Motor neuron (in vitro differentiated cells): ENCODE measurements at regions not wholly inside any gene's neighbourhood (a gene's known extent, or its start where the extent isn't known, plus 50 kb on each side); places are given as distances from the start of the nearest gene placed in this dataset.
"Not testable (repeated sequence)": the region's sequence is repeated elsewhere in the genome, so short reads cannot be mapped to it uniquely, and the experiment has no call there.

ENCODE experiments used
- ATAC-seq, 8 experiments: fragments of 200-7000 bp; cut with Tn5 transposase; replicated peaks in 6 of 8; 2 replicates each; pipeline ENCODE4 v1.8.0; 2021; ENCODE audit warnings: mild to moderate bottlenecking in 8 of 8, moderate library complexity in 8 of 8
- H3K27ac ChIP-seq, 2 donors: fragments of 250-450 bp; sonication (Bioruptor Pico); 2 replicates each; pipeline ENCODE4 v1.9.0; 2021; ENCODE audit warnings: antibody characterized with exemption in 2 of 2, mild to moderate bottlenecking in 2 of 2, moderate library complexity in 1 of 2
- H3K4me1 ChIP-seq, 2 donors: fragments of 250-450 bp; sonication (Bioruptor Pico); replicated peaks in 1 of 2; 2 replicates each; pipeline ENCODE4 v1.6.1; 2021; ENCODE audit warnings: antibody characterized with exemption in 2 of 2, mild to moderate bottlenecking in 2 of 2, moderate library complexity in 1 of 2
- H3K4me3 ChIP-seq, 5 donors: fragments of 250-450 bp; sonication (Bioruptor Pico); 2 replicates each; pipeline ENCODE4 v1.9.0; 2021; ENCODE audit warnings: antibody characterized with exemption in 5 of 5, mild to moderate bottlenecking in 5 of 5, moderate library complexity in 4 of 5
- WGBS, 10 experiments: fragments of 450-650 bp; shearing (Covaris generic); methylation state at CpG; one replicate each; pipeline ENCODE4 v1.0.0; 2022; 5-methylcytosine and 5-hydroxymethylcytosine counted together
- in situ Hi-C, 9 experiments: fragments of 400-800 bp; cut with MboI; loops; one replicate each; pipeline ENCODE4 v1.15.0; 2021; ENCODE audit warnings: low sequenced_read_pairs in 9 of 9, low pct_unique_long_range_greater_than_20kb in 2 of 9; ENCODE audit not compliant: unreplicated experiment in 9 of 9

DNA sequence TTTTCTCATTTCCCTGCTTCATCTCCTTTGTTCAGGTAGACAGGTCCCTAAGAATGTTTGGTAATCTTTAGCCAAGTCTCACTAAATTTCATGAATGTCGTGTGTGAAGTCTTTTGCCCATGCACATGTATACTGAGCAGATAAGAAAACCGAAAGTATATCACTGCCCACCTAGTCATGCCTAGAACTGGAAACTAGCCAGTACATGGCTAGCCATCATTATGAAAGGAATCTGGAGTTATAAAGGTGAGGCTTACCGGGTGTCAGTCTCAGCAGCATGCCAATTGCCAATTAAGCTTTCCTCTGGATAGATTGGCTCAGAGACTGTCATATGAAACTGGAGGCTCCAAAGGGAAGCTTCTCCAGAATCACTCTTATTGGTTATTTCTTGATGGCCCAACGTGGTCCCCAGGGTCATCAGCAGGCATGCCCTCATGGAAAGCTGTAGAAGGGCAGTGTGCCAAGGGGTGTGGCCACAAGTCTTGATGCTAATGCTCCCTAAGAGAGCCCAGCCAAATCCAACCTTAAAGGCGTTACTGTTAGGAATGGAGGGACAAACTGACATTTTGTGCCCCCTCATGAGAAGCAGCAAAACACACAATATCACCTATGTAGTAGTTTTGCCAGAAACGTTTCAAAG lies 307.3 kb upstream of the PIK3R1 start:
- Histone ChIP-seq H3K4me1 (no peaks in the 10 kb centered on the region), H3K27ac (no peak overlapping the region), H3K4me3 (no peak overlapping the region)
- no peak for ATAC-seq
- in situ Hi-C loops = no loop called here
- 0 to 100% (median 84%) methylated on average over 1 to 5 of the region's 6 CpGs for WGBS, 10 experiments

DNA sequence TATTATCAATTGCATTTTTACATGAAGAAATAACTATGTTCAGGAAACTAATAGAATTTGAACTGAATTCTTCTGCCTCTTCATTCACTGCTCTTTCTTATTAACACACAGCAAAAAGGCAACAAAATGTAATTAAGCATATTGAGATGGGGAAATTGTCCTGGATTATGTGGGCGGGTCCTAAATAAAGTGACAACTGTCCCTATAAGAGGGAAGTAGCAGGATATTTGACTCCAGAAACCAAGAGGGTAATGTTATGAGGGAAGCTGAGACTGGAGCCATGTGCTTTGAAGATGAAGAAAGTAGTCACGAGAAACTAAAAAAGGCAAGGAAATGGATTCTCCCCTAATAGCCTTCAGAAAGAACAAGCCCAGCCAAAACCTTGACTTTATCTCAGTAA lies 311.2 kb upstream of the PIK3R1 start:
- no peak for ATAC-seq
- no peaks in the 10 kb centered on the region for H3K4me1 ChIP-seq
- H3K27ac ChIP-seq = no peak overlapping the region
- WGBS, 10 experiments = 60 to 100% (median 90%) methylated on average over 1 to 2 of the region's 2 CpGs; no CpG with 5 or more reads in 2 of the 10 experiments
- in situ Hi-C loops = no loop called here
- no peak overlapping the region for H3K4me3 ChIP-seq

DNA sequence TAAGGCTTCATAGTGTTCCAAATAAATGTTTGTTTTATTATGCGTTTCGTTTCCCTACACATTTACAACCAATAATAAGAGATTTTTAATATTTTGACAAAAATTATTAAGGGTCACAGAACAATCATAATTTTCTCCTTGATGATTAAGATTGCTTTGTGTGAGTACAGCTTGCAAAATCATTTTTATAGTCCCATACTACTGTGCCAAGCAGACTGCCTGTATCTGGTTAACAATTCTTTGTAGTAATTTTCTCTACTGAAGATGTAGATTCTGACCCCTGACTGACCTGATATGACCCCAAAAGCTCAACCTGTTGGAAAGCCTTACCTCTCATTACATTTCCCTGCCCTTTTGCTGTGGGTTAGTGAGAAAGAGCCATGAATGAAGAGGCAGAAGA lies 311.9 kb upstream of the PIK3R1 start:
- H3K4me3 ChIP-seq = no peak overlapping the region
- in situ Hi-C loops = no loop called here
- H3K4me1 ChIP-seq = no peaks in the 10 kb centered on the region
- WGBS, 10 experiments = 42 to 100% (median 85%) methylated on average over 1 to 2 of the region's 2 CpGs; no CpG with 5 or more reads in 1 of the 10 experiments
- ATAC-seq = no peak
- H3K27ac ChIP-seq = no peak overlapping the region

DNA sequence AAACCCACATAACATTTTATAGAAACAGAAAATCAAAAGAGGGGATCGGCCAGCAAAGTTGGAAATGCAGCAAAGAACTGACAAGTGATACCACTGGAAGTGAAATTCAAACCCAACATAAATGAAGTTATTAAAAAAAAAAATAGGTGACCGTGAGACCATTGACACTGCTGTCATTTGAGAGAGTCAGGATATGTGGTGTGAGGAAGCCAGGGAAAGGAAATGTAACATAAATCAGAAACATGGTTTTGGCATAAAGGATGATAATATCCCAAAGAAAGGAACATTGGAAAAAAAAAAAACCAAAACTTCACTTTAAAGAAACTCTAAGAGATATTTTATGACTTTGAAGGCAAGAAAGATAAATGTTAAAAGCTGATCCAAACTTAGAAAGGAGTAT lies 312.4 kb upstream of the PIK3R1 start:
- WGBS, 10 experiments = 46 to 100% (median 89%) methylated on average over 1 to 2 of the region's 2 CpGs; no CpG with 5 or more reads in 1 of the 10 experiments
- H3K4me1 ChIP-seq = no peaks in the 10 kb centered on the region
- in situ Hi-C loops = no loop called here
- ATAC-seq = no peak
- H3K4me3 ChIP-seq = no peak overlapping the region
- H3K27ac ChIP-seq = no peak overlapping the region

DNA sequence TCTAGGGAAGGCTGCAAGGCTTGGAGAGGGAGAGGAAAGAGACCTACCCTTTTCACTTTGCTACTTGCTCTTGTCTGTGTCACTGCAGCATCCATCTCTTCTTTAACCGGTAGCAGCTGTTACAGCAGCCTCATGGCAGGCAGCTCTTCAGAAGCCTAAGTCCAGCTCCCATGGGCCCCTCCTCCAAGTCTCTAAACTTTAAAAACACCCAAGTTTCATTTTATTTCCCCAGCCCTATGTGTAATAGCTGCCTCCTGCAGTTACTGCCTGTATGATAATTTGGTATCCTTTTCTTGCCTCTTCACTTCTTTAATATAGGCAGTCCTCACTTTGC lies 313.1 kb upstream of the PIK3R1 start:
- in situ Hi-C loops = no loop called here
- H3K4me1 ChIP-seq = no peaks in the 10 kb centered on the region
- no peak overlapping the region for H3K27ac ChIP-seq
- ATAC-seq = no peak
- H3K4me3 ChIP-seq = no peak overlapping the region
- 0 to 100% (median 86%) methylated on average over 1 of the region's 1 CpG; no CpG with 5 or more reads in 5 of the 10 experiments for WGBS, 10 experiments

DNA sequence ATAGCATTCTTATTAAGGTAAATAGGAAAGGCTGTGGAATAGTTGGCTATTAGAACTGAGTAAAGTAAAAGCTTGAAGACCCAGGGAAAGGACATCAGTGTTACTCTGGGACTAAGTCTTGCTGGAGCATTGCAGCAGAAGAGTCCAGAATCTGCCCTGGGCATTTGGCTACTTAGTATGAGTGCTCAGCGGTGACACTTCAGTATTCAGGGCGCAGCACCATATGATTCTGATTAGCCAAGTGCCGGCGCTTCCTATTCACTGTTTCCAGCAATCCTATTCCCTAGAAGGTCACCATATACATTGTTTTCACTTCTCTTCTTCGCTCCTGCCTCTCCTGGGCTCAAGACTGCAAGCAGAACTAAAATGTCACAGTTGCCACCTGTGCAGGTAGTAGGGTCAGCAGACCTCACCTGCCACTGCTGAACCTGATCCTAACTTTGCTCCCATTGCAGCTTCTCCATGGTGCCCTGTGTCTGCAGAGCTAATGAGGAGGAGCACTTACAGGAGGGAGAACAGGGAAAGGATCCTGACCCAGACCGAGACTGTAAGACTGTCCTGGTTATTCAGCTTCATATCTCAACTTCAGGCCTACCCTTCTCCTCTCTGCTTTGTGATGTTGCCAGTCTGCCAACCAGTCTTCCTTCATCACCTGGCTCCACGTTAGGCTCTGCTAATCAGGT lies 313.6 kb upstream of the PIK3R1 start:
- in situ Hi-C loops = no loop called here
- H3K4me3 ChIP-seq = no peak overlapping the region
- WGBS, 10 experiments = 17 to 100% (median 85%) methylated on average over 1 to 6 of the region's 7 CpGs; no CpG with 5 or more reads in 1 of the 10 experiments
- no peaks in the 10 kb centered on the region for H3K4me1 ChIP-seq
- H3K27ac ChIP-seq = no peak overlapping the region
- peak in 1 of 8 experiments; percentile 82 for ATAC-seq

DNA sequence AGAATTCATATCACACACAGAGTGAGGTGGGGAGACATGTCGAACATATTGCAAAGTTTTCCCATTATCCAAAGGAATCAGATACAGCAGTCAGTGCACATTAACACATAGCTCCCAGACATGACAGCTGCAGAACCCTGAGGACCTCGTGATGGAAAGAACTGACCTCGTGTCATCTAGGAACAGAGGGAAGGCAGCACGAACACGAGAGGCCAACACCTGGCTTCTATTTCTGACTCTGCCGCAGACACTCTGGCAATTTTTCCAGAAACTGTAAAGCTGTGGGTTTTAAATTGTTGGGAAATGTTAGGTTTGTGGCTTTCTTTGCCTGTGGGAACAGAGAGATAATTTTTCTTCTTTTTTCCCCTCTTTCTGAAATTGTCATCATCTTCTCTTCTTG lies 315.0 kb upstream of the PIK3R1 start:
- no peak overlapping the region for H3K4me3 ChIP-seq
- H3K4me1 ChIP-seq = no peaks in the 10 kb centered on the region
- in situ Hi-C loops = no loop called here
- 83 to 100% (median 91%) methylated on average over 2 to 5 of the region's 6 CpGs; no CpG with 5 or more reads in 3 of the 10 experiments for WGBS, 10 experiments
- ATAC-seq = no peak
- no peak overlapping the region for H3K27ac ChIP-seq

DNA sequence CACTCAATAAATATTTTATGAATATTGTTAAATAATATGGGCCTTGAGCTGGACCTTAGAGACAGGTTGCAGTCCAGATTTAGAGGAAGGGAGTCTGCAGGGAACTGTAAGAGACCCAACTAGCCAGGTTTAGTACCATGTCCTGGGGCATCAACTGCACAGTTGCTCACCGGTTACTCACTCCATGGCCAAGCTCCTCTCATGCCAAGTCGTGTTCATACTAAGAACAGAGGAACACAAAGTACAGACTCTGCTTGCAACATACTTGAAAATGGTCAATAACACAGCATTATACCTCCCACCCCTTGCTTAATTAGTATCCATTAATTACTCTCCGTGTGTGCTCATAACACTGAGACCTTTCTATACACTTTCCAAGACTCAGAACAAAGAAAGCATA lies 317.6 kb upstream of the PIK3R1 start:
- H3K4me3 ChIP-seq = no peak overlapping the region
- H3K4me1 ChIP-seq = no peaks in the 10 kb centered on the region
- no peak overlapping the region for H3K27ac ChIP-seq
- in situ Hi-C loops = no loop called here
- 0 to 100% (median 80%) methylated on average over 1 to 3 of the region's 3 CpGs; no CpG with 5 or more reads in 3 of the 10 experiments for WGBS, 10 experiments
- no peak for ATAC-seq

DNA sequence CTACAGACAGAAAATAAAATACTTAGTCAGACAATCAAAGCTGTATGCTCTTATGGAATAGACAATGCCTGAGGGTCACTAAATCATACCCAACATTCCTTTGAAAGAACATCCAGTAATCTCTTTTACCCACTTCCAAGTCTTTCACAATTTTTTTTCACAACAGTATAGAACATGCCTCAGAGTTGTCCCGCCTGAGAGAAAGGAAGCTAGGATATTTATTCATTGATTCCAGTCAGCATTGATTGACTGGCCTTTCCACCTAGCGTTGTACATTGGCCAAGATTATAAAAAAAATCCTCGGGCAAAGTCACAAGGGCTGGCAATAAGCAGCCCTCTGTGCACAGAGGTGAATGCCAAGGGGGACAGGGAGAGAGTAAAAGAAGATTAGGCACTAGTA lies 318.1 kb upstream of the PIK3R1 start:
- Histone ChIP-seq H3K27ac (no peak overlapping the region), H3K4me1 (no peaks in the 10 kb centered on the region), H3K4me3 (no peak overlapping the region)
- in situ Hi-C loops = no loop called here
- ATAC-seq = peak in 1 of 8 experiments; percentile 41
- 4 to 100% (median 85%) methylated on average over 1 to 3 of the region's 3 CpGs; no CpG with 5 or more reads in 1 of the 10 experiments for WGBS, 10 experiments

DNA sequence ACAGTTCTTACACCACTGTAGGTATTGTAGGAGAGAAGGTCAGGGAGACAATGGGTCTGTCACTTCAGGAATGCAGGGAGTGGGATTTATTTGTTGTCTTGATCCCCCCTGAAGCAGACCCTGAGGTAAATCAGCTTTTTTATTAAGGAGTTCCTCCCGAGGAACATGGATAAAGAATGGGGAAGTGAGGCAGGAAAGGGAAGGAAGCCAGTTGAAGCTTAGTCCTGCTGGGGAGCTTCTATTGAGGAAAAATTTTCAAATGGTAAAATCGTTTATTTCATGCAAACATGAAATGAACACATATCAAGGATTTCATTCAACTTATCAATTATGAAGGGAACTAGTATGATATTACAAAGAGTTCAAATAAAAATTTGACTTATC lies 318.6 kb upstream of the PIK3R1 start:
- in situ Hi-C loops = no loop called here
- ATAC-seq = no peak
- H3K4me3 ChIP-seq = no peak overlapping the region
- 0 to 73% (median 40%) methylated on average over 1 to 2 of the region's 2 CpGs; no CpG with 5 or more reads in 1 of the 10 experiments for whole genome bisulfite sequencing, 10 experiments
- H3K4me1 ChIP-seq = no peaks in the 10 kb centered on the region
- no peak overlapping the region for H3K27ac ChIP-seq

DNA sequence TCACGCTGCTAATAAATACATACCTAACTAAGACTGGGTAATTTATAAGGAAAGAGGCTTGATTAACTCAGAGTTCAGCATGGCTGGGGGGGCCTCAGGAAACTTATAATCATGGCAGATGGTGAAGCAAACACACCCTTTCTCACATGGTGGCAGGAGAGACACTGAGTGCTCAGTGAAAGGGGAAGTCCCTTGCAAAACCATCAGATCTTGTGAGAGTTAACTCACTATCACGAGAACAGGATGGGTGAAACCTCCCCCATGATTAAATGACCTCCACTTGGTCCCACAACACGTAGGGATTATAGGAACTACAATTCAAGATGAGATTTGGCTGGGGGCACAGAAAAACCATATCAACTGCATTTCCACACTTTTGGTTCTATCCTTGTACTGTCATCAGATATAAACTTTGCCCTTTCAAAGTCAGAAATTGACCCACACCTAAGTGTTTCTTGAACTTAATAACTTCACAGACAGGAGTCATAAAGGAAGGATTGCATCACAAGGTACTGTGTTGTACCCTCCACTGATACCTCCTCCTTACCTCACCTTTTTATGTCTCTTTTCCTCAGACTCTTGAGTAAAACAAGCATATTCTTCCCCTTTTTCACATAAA lies 319.1 kb upstream of the PIK3R1 start:
- in situ Hi-C loops = no loop called here
- Histone ChIP-seq H3K27ac (no peak overlapping the region), H3K4me3 (no peak overlapping the region), H3K4me1 (no peaks in the 10 kb centered on the region)
- WGBS, 10 experiments = 58 to 100% (median 94%) methylated on average over 1 to 3 of the region's 3 CpGs; no CpG with 5 or more reads in 1 of the 10 experiments
- ATAC-seq = no peak

DNA sequence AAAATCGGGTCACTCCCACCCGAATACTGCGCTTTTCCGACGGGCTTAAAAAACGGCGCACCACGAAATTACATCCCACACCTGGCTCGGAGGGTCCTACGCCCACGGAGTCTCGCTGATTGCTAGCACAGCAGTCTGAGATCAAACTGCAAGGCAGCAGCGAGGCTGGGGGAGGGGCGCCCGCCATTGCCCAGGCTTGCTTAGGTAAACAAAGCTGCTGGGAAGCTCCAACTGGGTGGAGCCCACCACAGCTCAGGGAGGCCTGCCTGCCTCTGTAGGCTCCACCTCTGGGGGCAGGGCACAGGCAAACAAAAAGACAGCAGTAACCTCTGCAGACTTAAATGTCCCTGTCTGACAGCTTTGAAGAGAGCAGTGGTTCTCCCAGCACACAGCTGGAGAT lies 325.7 kb upstream of the PIK3R1 start:
- H3K27ac ChIP-seq, in situ Hi-C loops, ATAC-seq, H3K4me3 ChIP-seq, H3K4me1 ChIP-seq: not testable (repeated sequence)
- no CpG with 5 or more reads among the region's 15 CpGs for WGBS, 10 experiments

DNA sequence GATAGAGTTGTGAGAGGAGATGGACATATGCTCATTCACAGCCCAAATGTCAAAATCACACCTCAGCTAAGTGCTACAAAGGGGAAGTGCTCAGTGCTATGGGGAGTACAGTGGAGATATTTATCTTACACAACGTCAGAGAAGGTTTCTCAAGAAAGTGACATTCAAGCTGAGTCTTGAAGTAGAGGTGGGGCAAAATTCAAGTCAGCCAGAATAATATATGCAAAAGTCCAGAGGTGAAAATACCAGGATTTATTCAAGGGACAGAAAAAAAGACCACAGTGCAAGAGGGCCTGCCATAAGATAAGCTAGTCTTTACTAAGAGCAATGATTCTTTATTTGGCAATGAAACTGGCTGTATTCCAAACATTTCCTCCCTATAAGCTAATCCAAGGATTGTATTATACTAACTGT lies 327.8 kb upstream of the PIK3R1 start:
- ATAC-seq = peak in 3 of 8 experiments; percentile 41 to 94 (median 92)
- Histone ChIP-seq H3K4me1 (no peaks in the 10 kb centered on the region), H3K27ac (no peak overlapping the region), H3K4me3 (no peak overlapping the region)
- 11 to 100% (median 61%) methylated on average over 1 of the region's 1 CpG; no CpG with 5 or more reads in 4 of the 10 experiments for WGBS, 10 experiments
- in situ Hi-C loops = no loop called here
